ENCODE measurements at regions not wholly inside any gene's neighbourhood (a gene's known extent, or its start where the extent isn't known, plus 50 kb on each side); places are given as distances from the start of the nearest gene placed in this dataset.

DNA sequence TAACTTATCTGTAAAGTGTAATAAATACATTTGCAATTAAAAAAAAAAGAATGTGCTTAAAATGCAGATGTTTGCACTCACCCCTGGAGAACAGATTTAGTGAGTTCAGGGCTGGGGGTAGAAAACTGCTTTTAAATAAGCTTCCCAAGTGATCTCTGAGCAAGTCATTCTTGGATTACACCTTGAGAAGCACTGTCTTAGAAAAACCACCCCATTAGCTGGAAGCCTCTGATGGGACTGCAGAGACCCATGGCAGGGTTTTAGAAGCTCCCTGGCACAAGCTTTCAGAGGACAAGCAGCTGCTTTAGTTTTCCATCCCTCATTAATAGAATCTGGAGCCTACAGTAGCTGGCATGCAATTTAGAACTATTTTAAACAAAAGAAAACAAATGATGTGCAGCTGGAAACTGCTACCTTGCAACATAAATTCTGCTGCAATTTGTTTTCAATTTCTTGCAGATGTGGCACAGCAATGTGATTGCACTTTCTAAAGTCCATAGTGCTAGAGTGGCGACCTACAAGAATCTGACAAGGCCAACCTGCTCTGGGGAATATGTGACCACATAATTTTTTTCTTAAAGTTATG, 141.5 kb downstream of the CDC42EP3 start:
- no peak overlapping the region for H3K9ac ChIP-seq (ENCODE audit: low read length)
- H3K9me3 ChIP-seq (ENCODE audit: low read length), result no peaks in the 10 kb centered on the region
- no peak overlapping the region for H2AFZ ChIP-seq (ENCODE audit: low read depth, low read length)
- H3K4me3 ChIP-seq (ENCODE audit: low read length), result no peak overlapping the region
- H3K27me3 ChIP-seq (ENCODE audit: insufficient read depth, low read depth, low read length), result no peaks in the 10 kb centered on the region
- no peaks in the 10 kb centered on the region for H3F3A ChIP-seq (ENCODE audit: insufficient read depth, low read length, poor library complexity, severe bottlenecking)
- no peak overlapping the region for H3K4me2 ChIP-seq (ENCODE audit: low read length)
- H3K27ac ChIP-seq (ENCODE audit: low read length), result no peak overlapping the region
- no peaks in the 10 kb centered on the region for H3K36me3 ChIP-seq (ENCODE audit: insufficient read depth, low read length)
- no peaks in the 10 kb centered on the region for H4K20me1 ChIP-seq (ENCODE audit: insufficient read depth)
- no peak for TF ChIP-seq TAF1 (IDR thresholded peaks at IDR 0.05; ENCODE audit: low read depth)
- TF ChIP-seq SMC3 (conservative IDR thresholded peaks at IDR 0.05; ENCODE audit: poor library complexity), result no peak
- TF ChIP-seq POLR2AphosphoS5 (IDR thresholded peaks at IDR 0.05), result no peak
- TF ChIP-seq CTCF (IDR thresholded peaks at IDR 0.05; ENCODE audit: poor library complexity, severe bottlenecking), result no peak
- TF ChIP-seq, protein P1, sequence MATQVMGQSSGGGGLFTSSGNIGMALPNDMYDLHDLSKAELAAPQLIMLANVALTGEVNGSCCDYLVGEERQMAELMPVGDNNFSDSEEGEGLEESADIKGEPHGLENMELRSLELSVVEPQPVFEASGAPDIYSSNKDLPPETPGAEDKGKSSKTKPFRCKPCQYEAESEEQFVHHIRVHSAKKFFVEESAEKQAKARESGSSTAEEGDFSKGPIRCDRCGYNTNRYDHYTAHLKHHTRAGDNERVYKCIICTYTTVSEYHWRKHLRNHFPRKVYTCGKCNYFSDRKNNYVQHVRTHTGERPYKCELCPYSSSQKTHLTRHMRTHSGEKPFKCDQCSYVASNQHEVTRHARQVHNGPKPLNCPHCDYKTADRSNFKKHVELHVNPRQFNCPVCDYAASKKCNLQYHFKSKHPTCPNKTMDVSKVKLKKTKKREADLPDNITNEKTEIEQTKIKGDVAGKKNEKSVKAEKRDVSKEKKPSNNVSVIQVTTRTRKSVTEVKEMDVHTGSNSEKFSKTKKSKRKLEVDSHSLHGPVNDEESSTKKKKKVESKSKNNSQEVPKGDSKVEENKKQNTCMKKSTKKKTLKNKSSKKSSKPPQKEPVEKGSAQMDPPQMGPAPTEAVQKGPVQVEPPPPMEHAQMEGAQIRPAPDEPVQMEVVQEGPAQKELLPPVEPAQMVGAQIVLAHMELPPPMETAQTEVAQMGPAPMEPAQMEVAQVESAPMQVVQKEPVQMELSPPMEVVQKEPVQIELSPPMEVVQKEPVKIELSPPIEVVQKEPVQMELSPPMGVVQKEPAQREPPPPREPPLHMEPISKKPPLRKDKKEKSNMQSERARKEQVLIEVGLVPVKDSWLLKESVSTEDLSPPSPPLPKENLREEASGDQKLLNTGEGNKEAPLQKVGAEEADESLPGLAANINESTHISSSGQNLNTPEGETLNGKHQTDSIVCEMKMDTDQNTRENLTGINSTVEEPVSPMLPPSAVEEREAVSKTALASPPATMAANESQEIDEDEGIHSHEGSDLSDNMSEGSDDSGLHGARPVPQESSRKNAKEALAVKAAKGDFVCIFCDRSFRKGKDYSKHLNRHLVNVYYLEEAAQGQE (IDR thresholded peaks at IDR 0.05; ENCODE audit: borderline replicate concordance), result no peak
- TF ChIP-seq MXI1 (conservative IDR thresholded peaks at IDR 0.05; ENCODE audit: poor library complexity, severe bottlenecking), result no peak
- no peaks in the 10 kb centered on the region for H3K9me2 ChIP-seq (ENCODE audit: insufficient read depth, low read length)
- H3K79me2 ChIP-seq (replicated peaks; ENCODE audit: insufficient read depth, low read length), result no peaks in the 10 kb centered on the region

- Histone ChIP-seq H3K27ac (ENCODE audit: low read length) (no peak overlapping the region), H3K9ac (ENCODE audit: low read length) (no peak overlapping the region), H4K20me1 (ENCODE audit: insufficient read depth) (no peaks in the 10 kb centered on the region), H3K4me3 (ENCODE audit: low read length) (no peak overlapping the region), H2AFZ (ENCODE audit: low read depth, low read length) (no peak overlapping the region), H3F3A (ENCODE audit: insufficient read depth, low read length, poor library complexity, severe bottlenecking) (no peaks in the 10 kb centered on the region), H3K27me3 (ENCODE audit: insufficient read depth, low read depth, low read length) (no peaks in the 10 kb centered on the region), H3K9me3 (ENCODE audit: low read length) (no peaks in the 10 kb centered on the region), H3K9me2 (ENCODE audit: insufficient read depth, low read length) (no peaks in the 10 kb centered on the region), H3K79me2 (replicated peaks; ENCODE audit: insufficient read depth, low read length) (no peaks in the 10 kb centered on the region), H3K36me3 (ENCODE audit: insufficient read depth, low read length) (no peaks in the 10 kb centered on the region), H3K4me2 (ENCODE audit: low read length) (no peak overlapping the region)
- TF ChIP-seq CTCF (IDR thresholded peaks at IDR 0.05; ENCODE audit: poor library complexity, severe bottlenecking) (no peak), SMC3 (conservative IDR thresholded peaks at IDR 0.05; ENCODE audit: poor library complexity) (no peak), RAD21 (conservative IDR thresholded peaks at IDR 0.05) (no peak), EP300 (conservative IDR thresholded peaks at IDR 0.05; ENCODE audit: poor library complexity, severe bottlenecking) (no peak)
Measured at GRCh38 chr2:37532503-37532902, 138.9 kb downstream of the CDC42EP3 start.
